Hepatocyte (in vitro differentiated cells): ENCODE measurements at regions not wholly inside any gene's neighbourhood (a gene's known extent, or its start where the extent isn't known, plus 50 kb on each side); places are given as distances from the start of the nearest gene placed in this dataset.

Experiments
- DNase-seq: peaks from one replicate; pipeline ENCODE4 v3.0.0-alpha.2; 2016; ENCODE audit warnings: low spot score
- H2AFZ ChIP-seq: fragments of 200-600 bp; sonication (generic); 2 replicates; pipeline ENCODE4 v1.6.0; 2016; ENCODE audit warnings: antibody characterized with exemption, mild to moderate bottlenecking
- H3K27ac ChIP-seq: fragments of 200-600 bp; sonication (generic); 2 replicates; pipeline ENCODE4 v1.5.1; 2016; ENCODE audit warnings: mild to moderate bottlenecking
- H3K27me3 ChIP-seq: fragments of 200-600 bp; sonication (generic); 2 replicates; pipeline ENCODE4 v1.6.1; 2016
- H3K36me3 ChIP-seq: fragments of 200-600 bp; sonication (generic); replicated peaks from 2 replicates; pipeline ENCODE4 v1.5.1; 2016; ENCODE audit warnings: low read depth; ENCODE audit not compliant: insufficient read depth
- H3K4me1 ChIP-seq: fragments of 200-600 bp; sonication (generic); 2 replicates; pipeline ENCODE4 v1.5.1; 2016; ENCODE audit warnings: mild to moderate bottlenecking, moderate library complexity; ENCODE audit not compliant: insufficient read depth
- H3K4me2 ChIP-seq: fragments of 200-600 bp; sonication (generic); 2 replicates; pipeline ENCODE4 v1.6.0; 2016
- H3K4me3 ChIP-seq: fragments of 200-600 bp; sonication (generic); 2 replicates; pipeline ENCODE4 v1.5.1; 2016; ENCODE audit warnings: mild to moderate bottlenecking
- H3K79me2 ChIP-seq: fragments of 200-600 bp; sonication (generic); 2 replicates; pipeline ENCODE4 v1.6.0; 2017; ENCODE audit warnings: mild to moderate bottlenecking
- H3K9me2 ChIP-seq: fragments of 200-600 bp; sonication (generic); replicated peaks from 2 replicates; pipeline ENCODE4 v1.6.0; 2017; ENCODE audit warnings: mild to moderate bottlenecking; ENCODE audit not compliant: insufficient read depth
- H3K9me3 ChIP-seq: fragments of 200-600 bp; sonication (generic); 2 replicates; pipeline ENCODE4 v1.5.1; 2016; ENCODE audit warnings: low read depth, mild to moderate bottlenecking
- H4K20me1 ChIP-seq: fragments of 200-600 bp; sonication (generic); 2 replicates; pipeline ENCODE4 v1.6.0; 2016; ENCODE audit warnings: mild to moderate bottlenecking; ENCODE audit not compliant: insufficient read depth, poor library complexity, severe bottlenecking
- CTCF ChIP-seq: fragments of 200-600 bp; sonication (generic); IDR thresholded peaks from 2 replicates; pipeline ENCODE4 v1.5.1; 2016; ENCODE audit warnings: antibody characterized with exemption, mild to moderate bottlenecking; ENCODE audit not compliant: poor library complexity
- EZH2 ChIP-seq: fragments of 200-600 bp; sonication (generic); IDR thresholded peaks from 2 replicates; pipeline ENCODE4 v1.6.1; 2016; ENCODE audit warnings: antibody characterized with exemption, mild to moderate bottlenecking, borderline replicate concordance
- EZH2phosphoT487 ChIP-seq: fragments of 200-600 bp; sonication (generic); IDR thresholded peaks from one replicate; pipeline ENCODE4 v1.6.1; 2018; ENCODE audit warnings: antibody characterized with exemption, mild to moderate bottlenecking, low read depth, moderate library complexity; ENCODE audit not compliant: unreplicated experiment, severe bottlenecking
- WGBS: methylation state at CpG from one replicate; pipeline ENCODE4 v1.1.6; 2016; ENCODE audit warnings: low lambda C conversion rate; ENCODE audit errors: missing lambda C conversion rate; 5-methylcytosine and 5-hydroxymethylcytosine counted together

GRCh38 chr4:1530356-1530755 lies 124.1 kb upstream of the NKX1-1 start:
- no peak overlapping the region for H3K4me3 ChIP-seq
- H3K27me3 ChIP-seq = peaks cover 29% of the 10 kb centered on the region
- DNase-seq = no peak
- WGBS = 84% methylated on average over 13 of the region's 13 CpGs
- H3K27ac ChIP-seq = no peak overlapping the region
- H3K9me3 ChIP-seq = no peaks in the 10 kb centered on the region
- no peaks in the 10 kb centered on the region for H3K79me2 ChIP-seq
- no peaks in the 10 kb centered on the region for H3K36me3 ChIP-seq
- H4K20me1 ChIP-seq = no peaks in the 10 kb centered on the region
- peaks cover 7% of the 10 kb centered on the region for H3K4me1 ChIP-seq
- H3K9me2 ChIP-seq = no peaks in the 10 kb centered on the region
- TF ChIP-seq EZH2phosphoT487 (no peak), EZH2 (no peak)
- no peak overlapping the region for H2AFZ ChIP-seq
- H3K4me2 ChIP-seq = no peak overlapping the region

GRCh38 chr4:1524761-1525160 lies 118.5 kb upstream of the NKX1-1 start:
- Histone ChIP-seq H3K79me2 (no peaks in the 10 kb centered on the region), H3K27ac (no peak overlapping the region), H3K4me2 (no peak overlapping the region), H3K4me3 (no peak overlapping the region), H3K27me3 (peaks cover 35% of the 10 kb centered on the region), H3K36me3 (no peaks in the 10 kb centered on the region), H3K9me3 (no peaks in the 10 kb centered on the region), H4K20me1 (no peaks in the 10 kb centered on the region), H2AFZ (no peak overlapping the region), H3K4me1 (no peaks in the 10 kb centered on the region), H3K9me2 (no peaks in the 10 kb centered on the region)
- no peak for DNase-seq
- WGBS = 92% methylated on average over 6 of the region's 6 CpGs
- TF ChIP-seq EZH2phosphoT487 = no peak
- TF ChIP-seq CTCF = no peak
- TF ChIP-seq EZH2 = no peak

- TF ChIP-seq CTCF = no peak
- no peak for TF ChIP-seq EZH2phosphoT487
- TF ChIP-seq EZH2 = no peak
- H2AFZ ChIP-seq = no peak overlapping the region
- 86% methylated on average over 24 of the region's 24 CpGs for WGBS
- no peak overlapping the region for H3K4me3 ChIP-seq
- DNase-seq = no peak
- H3K79me2 ChIP-seq = no peaks in the 10 kb centered on the region
- no peaks in the 10 kb centered on the region for H4K20me1 ChIP-seq
- H3K27ac ChIP-seq = no peak overlapping the region
- no peak overlapping the region for H3K4me2 ChIP-seq
- no peaks in the 10 kb centered on the region for H3K36me3 ChIP-seq
- H3K9me3 ChIP-seq = no peaks in the 10 kb centered on the region
- H3K9me2 ChIP-seq = no peaks in the 10 kb centered on the region
- H3K27me3 ChIP-seq = peaks cover 33% of the 10 kb centered on the region
- no peaks in the 10 kb centered on the region for H3K4me1 ChIP-seq
Measured at GRCh38 chr4:1523907-1524636, 117.8 kb upstream of the NKX1-1 start.

GRCh38 chr4:1523506-1523905 lies 117.3 kb upstream of the NKX1-1 start:
- Histone ChIP-seq H3K36me3 (no peaks in the 10 kb centered on the region), H3K79me2 (no peaks in the 10 kb centered on the region), H3K27me3 (peaks cover 27% of the 10 kb centered on the region), H3K27ac (no peak overlapping the region), H3K4me3 (no peak overlapping the region), H3K4me1 (no peaks in the 10 kb centered on the region), H3K9me3 (no peaks in the 10 kb centered on the region), H3K9me2 (no peaks in the 10 kb centered on the region), H4K20me1 (no peaks in the 10 kb centered on the region), H2AFZ (no peak overlapping the region), H3K4me2 (no peak overlapping the region)
- WGBS = 71% methylated on average over 4 of the region's 4 CpGs
- TF ChIP-seq CTCF (no peak), EZH2phosphoT487 (no peak), EZH2 (no peak)
- DNase-seq = no peak
